WERI-Rb-1 (cell line): ENCODE measurements at regions not wholly inside any gene's neighbourhood (a gene's known extent, or its start where the extent isn't known, plus 50 kb on each side); places are given as distances from the start of the nearest gene placed in this dataset.

Experiments used
- DNase-seq: peaks from one replicate; pipeline ENCODE4 v3.0.0-alpha.2; 2020
- H3K27ac ChIP-seq: fragments of 250-450 bp; sonication (Bioruptor Pico); 2 replicates; pipeline ENCODE4 v1.5.1; 2020; ENCODE audit warnings: mild to moderate bottlenecking, moderate library complexity
- H3K27me3 ChIP-seq: fragments of 250-450 bp; sonication (Bioruptor Pico); 2 replicates; pipeline ENCODE4 v1.5.1; 2021; ENCODE audit warnings: mild to moderate bottlenecking, low read depth, moderate library complexity; ENCODE audit not compliant: insufficient read depth, severe bottlenecking
- H3K36me3 ChIP-seq: fragments of 250-450 bp; sonication (Bioruptor Pico); 2 replicates; pipeline ENCODE4 v1.5.1; 2020; ENCODE audit warnings: mild to moderate bottlenecking, moderate library complexity
- H3K4me3 ChIP-seq: 2 replicates; pipeline ENCODE4 v1.5.1; 2011; ENCODE audit warnings: low read depth, mild to moderate bottlenecking, control low read depth, low read length
- H3K9me3 ChIP-seq: fragments of 250-450 bp; sonication (Bioruptor Pico); 2 replicates; pipeline ENCODE4 v1.5.1; 2021; ENCODE audit warnings: mild to moderate bottlenecking, moderate library complexity; ENCODE audit not compliant: severe bottlenecking
- CTCF ChIP-seq: IDR thresholded peaks from 2 replicates; pipeline ENCODE4 v1.5.1; 2011; ENCODE audit warnings: low read depth, mild to moderate bottlenecking, control low read depth, inconsistent platforms, low read length

DNA sequence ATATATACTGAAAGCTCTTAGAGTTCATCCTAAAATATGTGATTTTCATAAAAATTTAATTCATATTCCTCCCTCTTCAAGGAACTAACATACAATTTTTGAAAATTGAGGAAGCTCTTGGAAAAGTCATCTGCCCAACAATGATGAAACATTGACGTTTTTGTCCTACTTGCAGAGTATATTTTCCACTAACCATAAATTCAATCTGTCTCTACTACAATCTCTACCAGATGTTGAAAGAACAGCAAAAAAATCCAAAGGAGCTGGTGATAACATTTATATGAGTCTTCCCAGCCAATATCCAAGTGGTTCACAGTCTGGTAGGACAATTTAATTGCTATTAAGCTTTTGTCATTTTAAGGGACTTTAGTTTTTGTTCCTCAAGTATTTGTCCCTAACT, 81.1 kb upstream of the NR3C1 start:
- Histone ChIP-seq H3K4me3 (no peak overlapping the region), H3K27ac (no peak overlapping the region), H3K27me3 (no peaks in the 10 kb centered on the region), H3K9me3 (no peaks in the 10 kb centered on the region), H3K36me3 (no peaks in the 10 kb centered on the region)
- no peak for DNase-seq
- TF ChIP-seq CTCF: no peak

DNA sequence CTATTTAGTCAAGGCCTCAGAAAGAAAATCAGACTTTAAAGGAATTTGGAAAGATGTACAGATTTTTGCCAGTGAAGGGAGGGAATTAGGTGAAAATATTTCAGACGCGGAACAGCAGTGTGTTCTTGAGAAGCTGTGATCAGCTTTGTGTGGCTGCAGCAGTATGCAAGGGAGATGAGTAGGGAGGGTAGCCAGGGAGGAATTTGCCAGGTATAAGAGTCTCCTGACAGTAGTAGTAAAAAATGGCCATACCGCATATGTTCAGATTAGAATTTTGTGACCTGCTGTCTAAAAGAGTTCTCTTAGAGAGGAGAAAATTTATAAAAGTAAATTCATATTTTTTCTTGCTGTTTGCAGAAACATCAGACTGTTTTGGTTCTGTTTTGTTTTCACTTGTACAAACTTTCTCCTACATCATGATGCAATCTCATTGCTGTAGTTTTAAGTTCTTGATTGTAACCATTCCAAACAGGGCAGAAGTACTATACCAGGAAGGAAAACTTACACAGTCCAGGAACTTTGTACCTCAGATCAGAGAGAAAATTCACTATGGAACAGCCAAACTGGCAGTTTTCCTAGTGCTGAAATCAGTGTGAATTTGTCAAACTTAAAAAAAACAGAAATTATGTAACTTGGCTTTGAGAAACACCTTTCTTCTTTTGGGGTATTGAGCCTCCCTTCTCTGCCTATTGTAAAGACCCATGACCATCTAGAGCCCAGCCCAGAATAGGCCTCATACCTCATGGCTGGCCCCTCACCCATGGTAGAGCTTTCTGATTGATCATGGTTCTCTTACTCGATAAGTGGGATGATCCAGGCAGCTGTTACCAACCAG, 78.4 kb upstream of the NR3C1 start:
- Histone ChIP-seq H3K27me3 (no peaks in the 10 kb centered on the region), H3K4me3 (no peak overlapping the region), H3K27ac (no peak overlapping the region), H3K9me3 (no peaks in the 10 kb centered on the region), H3K36me3 (no peaks in the 10 kb centered on the region)
- no peak for TF ChIP-seq CTCF
- DNase-seq: no peak

GRCh38 chr5:143480001-143480400, 76.5 kb upstream of the NR3C1 start:
- Histone ChIP-seq H3K4me3 (no peak overlapping the region), H3K36me3 (no peaks in the 10 kb centered on the region), H3K27ac (no peak overlapping the region), H3K27me3 (no peaks in the 10 kb centered on the region), H3K9me3 (no peaks in the 10 kb centered on the region)
- TF ChIP-seq CTCF: no peak
- no peak for DNase-seq

GRCh38 chr5:143479394-143479793, 75.9 kb upstream of the NR3C1 start:
- Histone ChIP-seq H3K27me3 (no peaks in the 10 kb centered on the region), H3K27ac (no peak overlapping the region), H3K36me3 (no peaks in the 10 kb centered on the region), H3K9me3 (no peaks in the 10 kb centered on the region), H3K4me3 (no peak overlapping the region)
- no peak for TF ChIP-seq CTCF
- no peak for DNase-seq

DNA sequence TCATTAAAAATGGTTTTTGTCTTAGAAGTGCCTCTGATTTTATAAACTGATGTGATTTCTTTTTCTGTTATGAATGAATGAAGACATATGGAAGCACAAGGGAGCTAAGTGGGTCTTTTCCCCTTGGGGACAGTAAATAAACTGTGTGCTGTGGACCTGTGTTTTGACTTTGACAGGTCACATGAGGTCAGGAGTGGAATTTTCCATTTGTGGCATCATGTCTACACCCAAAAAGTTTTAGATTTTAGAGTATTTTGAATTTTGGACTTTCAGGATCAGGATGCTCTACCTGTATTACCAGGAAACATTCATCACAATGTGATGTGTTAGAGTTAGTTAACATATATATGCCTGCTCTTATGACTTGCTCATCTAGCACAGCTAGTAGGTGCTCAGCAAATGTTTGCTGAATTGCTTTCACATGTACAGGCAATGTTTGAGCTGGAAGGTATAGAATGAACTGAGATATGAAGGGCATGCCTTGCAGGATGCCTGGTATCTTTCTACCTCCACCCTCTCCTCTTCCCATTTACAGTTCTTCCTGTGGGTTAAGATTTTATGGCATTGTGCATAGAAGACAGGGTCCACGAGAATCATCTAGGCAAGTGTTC, 73.2 kb upstream of the NR3C1 start:
- no peak for TF ChIP-seq CTCF
- H3K9me3 ChIP-seq: no peaks in the 10 kb centered on the region
- no peaks in the 10 kb centered on the region for H3K27me3 ChIP-seq
- H3K36me3 ChIP-seq: no peaks in the 10 kb centered on the region
- no peak overlapping the region for H3K27ac ChIP-seq
- no peak overlapping the region for H3K4me3 ChIP-seq
- no peak for DNase-seq
